K562 (cell line): ENCODE measurements at regions not wholly inside any gene's neighbourhood (a gene's known extent, or its start where the extent isn't known, plus 50 kb on each side); places are given as distances from the start of the nearest gene placed in this dataset.

Source experiments
- CEBPB ChIP-seq: fragments of 450-650 bp; IDR thresholded peaks from 2 replicates; pipeline ENCODE4 v1.6.1; 2016; ENCODE audit warnings: missing genetic modification characterization, missing compliant biosample characterization
- ETV6 ChIP-seq, 3 experiments: fragments of 150-350 bp in 1 of 3; sonication (generic) in 1 of 3; formaldehyde crosslinking in 1 of 3; IDR thresholded peaks; 2 replicates each; pipeline versions ENCODE4 v1.6.1 to v1.8.0; 2014 to 2022; ENCODE audit warnings: borderline replicate concordance in 2 of 3, low read depth in 2 of 3, antibody characterized with exemption in 1 of 3, low read length in 1 of 3, mild to moderate bottlenecking in 1 of 3, missing genetic modification reagents in 1 of 3
- HMG20B ChIP-seq: fragments of 250-450 bp; sonication (Bioruptor Pico); IDR thresholded peaks from 2 replicates; pipeline ENCODE4 v1.5.0; 2021; ENCODE audit warnings: mild to moderate bottlenecking
- MAZ ChIP-seq, 2 experiments: fragments of 450-650 bp in 1 of 2; sonication (generic) in 1 of 2; formaldehyde crosslinking; IDR thresholded peaks in 1 of 2; conservative IDR thresholded peaks in 1 of 2; 2 replicates each; pipeline versions ENCODE4 v1.4.0 to v1.5.0; 2020; ENCODE audit warnings: mild to moderate bottlenecking in 1 of 2, missing genetic modification reagents in 1 of 2
- NCOR1 ChIP-seq: fragments of 450-650 bp; IDR thresholded peaks from 2 replicates; pipeline ENCODE4 v1.6.1; 2016; ENCODE audit warnings: mild to moderate bottlenecking, moderate library complexity
- POLR2A ChIP-seq: fragments of 450-650 bp; conservative IDR thresholded peaks from 2 replicates; pipeline ENCODE4 v1.6.1; 2016
- SRF ChIP-seq, 2 experiments: fragments of 250-450, 450-650 bp in 1 of 2; sonication (Bioruptor Pico) in 1 of 2; sonication (generic) in 1 of 2; formaldehyde crosslinking; IDR thresholded peaks; 2 replicates each; pipeline versions ENCODE4 v1.5.0 to v1.5.1; 2020 to 2022; ENCODE audit warnings: mild to moderate bottlenecking in 1 of 2, missing genetic modification reagents in 1 of 2
- U2AF1 ChIP-seq: fragments of 200-400 bp; formaldehyde crosslinking; optimal IDR thresholded peaks from 2 replicates; pipeline ENCODE3; 2017; ENCODE audit warnings: mild to moderate bottlenecking, low read depth, low read length, moderate library complexity
- YY1 ChIP-seq, 3 experiments: IDR thresholded peaks; 2 replicates each; pipeline ENCODE4 v1.6.1; 2011; ENCODE audit warnings: low read length in 2 of 3, mild to moderate bottlenecking in 2 of 3, moderate library complexity in 2 of 3, borderline replicate concordance in 1 of 3, control low read depth in 1 of 3, low read depth in 1 of 3; ENCODE audit not compliant: insufficient read depth in 3 of 3, insufficient replicate concordance in 2 of 3, control insufficient read depth in 1 of 3, insufficient read length in 1 of 3; ENCODE audit errors: extremely low read depth in 1 of 3
- TF ChIP-seq, protein P1 (sequence below): sonication (generic); formaldehyde crosslinking; IDR thresholded peaks from 2 replicates; pipeline ENCODE4 v1.4.0; 2020; ENCODE audit warnings: mild to moderate bottlenecking, missing genetic modification reagents
- TF ChIP-seq, protein P2 (sequence below), 3 experiments: IDR thresholded peaks in 2 of 3; conservative IDR thresholded peaks in 1 of 3; 2 replicates each; pipeline ENCODE4 v1.5.1; 2011 to 2012; ENCODE audit warnings: low read length in 3 of 3, mild to moderate bottlenecking in 3 of 3, control low read depth in 2 of 3, improper control_type of control experiment in 1 of 3, inconsistent platforms in 1 of 3, low read depth in 1 of 3, mixed read lengths in 1 of 3, moderate library complexity in 1 of 3; ENCODE audit not compliant: insufficient read depth in 2 of 3
- TF ChIP-seq, protein P3 (sequence below): fragments of 450-650 bp; IDR thresholded peaks from 2 replicates; pipeline ENCODE4 v1.6.1; 2016
- TF ChIP-seq, protein P4 (sequence below): sonication (generic); formaldehyde crosslinking; IDR thresholded peaks from 2 replicates; pipeline ENCODE4 v1.8.1; 2023; ENCODE audit warnings: mild to moderate bottlenecking, missing genetic modification reagents, moderate library complexity
- TF ChIP-seq, protein P5 (sequence below): fragments of 450-650 bp; IDR thresholded peaks from 2 replicates; pipeline ENCODE4 v1.6.1; 2016; ENCODE audit warnings: low read depth

DNA sequence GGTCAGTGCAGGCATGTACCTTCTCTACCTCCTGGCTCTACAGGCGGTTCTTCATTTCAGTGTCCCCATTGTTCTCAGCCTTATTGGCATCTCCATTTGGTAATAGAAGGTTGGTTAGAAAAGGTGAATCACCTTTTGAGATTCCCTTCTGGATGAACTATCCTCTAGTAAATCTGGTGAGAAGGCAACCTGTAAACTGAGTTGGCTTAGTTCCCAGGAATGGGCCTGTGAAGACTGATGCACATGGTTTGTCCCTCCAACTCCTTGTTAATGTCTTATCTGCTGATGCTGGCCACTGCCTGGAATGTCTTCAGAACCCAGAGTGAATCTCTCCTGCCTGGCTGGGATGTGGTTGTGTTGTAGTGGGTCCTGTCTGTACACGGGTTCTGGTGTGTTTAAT is 143.4 kb upstream of the WDR1 start:
- no peak for TF ChIP-seq MAZ (CRISPR knock-in tag; conservative IDR thresholded peaks at IDR 0.05 in 1 of 2, IDR thresholded peaks at IDR 0.05 in 1 of 2)
- no peak for TF ChIP-seq U2AF1
- TF ChIP-seq, protein P1, sequence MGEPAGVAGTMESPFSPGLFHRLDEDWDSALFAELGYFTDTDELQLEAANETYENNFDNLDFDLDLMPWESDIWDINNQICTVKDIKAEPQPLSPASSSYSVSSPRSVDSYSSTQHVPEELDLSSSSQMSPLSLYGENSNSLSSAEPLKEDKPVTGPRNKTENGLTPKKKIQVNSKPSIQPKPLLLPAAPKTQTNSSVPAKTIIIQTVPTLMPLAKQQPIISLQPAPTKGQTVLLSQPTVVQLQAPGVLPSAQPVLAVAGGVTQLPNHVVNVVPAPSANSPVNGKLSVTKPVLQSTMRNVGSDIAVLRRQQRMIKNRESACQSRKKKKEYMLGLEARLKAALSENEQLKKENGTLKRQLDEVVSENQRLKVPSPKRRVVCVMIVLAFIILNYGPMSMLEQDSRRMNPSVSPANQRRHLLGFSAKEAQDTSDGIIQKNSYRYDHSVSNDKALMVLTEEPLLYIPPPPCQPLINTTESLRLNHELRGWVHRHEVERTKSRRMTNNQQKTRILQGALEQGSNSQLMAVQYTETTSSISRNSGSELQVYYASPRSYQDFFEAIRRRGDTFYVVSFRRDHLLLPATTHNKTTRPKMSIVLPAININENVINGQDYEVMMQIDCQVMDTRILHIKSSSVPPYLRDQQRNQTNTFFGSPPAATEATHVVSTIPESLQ (CRISPR knock-in tag) = no peak
- no peak for TF ChIP-seq ETV6 (IDR thresholded peaks at IDR 0.05; ENCODE audit: borderline replicate concordance in 1 of 2, low read depth in 2 of 2, low read length in 1 of 2)
- no peak for TF ChIP-seq ETV6 (CRISPR knock-in tag; IDR thresholded peaks at IDR 0.05; ENCODE audit: borderline replicate concordance)
- TF ChIP-seq, protein P2, sequence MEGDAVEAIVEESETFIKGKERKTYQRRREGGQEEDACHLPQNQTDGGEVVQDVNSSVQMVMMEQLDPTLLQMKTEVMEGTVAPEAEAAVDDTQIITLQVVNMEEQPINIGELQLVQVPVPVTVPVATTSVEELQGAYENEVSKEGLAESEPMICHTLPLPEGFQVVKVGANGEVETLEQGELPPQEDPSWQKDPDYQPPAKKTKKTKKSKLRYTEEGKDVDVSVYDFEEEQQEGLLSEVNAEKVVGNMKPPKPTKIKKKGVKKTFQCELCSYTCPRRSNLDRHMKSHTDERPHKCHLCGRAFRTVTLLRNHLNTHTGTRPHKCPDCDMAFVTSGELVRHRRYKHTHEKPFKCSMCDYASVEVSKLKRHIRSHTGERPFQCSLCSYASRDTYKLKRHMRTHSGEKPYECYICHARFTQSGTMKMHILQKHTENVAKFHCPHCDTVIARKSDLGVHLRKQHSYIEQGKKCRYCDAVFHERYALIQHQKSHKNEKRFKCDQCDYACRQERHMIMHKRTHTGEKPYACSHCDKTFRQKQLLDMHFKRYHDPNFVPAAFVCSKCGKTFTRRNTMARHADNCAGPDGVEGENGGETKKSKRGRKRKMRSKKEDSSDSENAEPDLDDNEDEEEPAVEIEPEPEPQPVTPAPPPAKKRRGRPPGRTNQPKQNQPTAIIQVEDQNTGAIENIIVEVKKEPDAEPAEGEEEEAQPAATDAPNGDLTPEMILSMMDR (IDR thresholded peaks at IDR 0.05 in 2 of 3, conservative IDR thresholded peaks at IDR 0.05 in 1 of 3; ENCODE audit: insufficient read depth in 2 of 3, low read depth in 1 of 3, low read length in 3 of 3) = no peak
- TF ChIP-seq, protein P3, sequence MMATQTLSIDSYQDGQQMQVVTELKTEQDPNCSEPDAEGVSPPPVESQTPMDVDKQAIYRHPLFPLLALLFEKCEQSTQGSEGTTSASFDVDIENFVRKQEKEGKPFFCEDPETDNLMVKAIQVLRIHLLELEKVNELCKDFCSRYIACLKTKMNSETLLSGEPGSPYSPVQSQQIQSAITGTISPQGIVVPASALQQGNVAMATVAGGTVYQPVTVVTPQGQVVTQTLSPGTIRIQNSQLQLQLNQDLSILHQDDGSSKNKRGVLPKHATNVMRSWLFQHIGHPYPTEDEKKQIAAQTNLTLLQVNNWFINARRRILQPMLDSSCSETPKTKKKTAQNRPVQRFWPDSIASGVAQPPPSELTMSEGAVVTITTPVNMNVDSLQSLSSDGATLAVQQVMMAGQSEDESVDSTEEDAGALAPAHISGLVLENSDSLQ = no peak
- no peak for TF ChIP-seq CEBPB
- TF ChIP-seq, protein P4, sequence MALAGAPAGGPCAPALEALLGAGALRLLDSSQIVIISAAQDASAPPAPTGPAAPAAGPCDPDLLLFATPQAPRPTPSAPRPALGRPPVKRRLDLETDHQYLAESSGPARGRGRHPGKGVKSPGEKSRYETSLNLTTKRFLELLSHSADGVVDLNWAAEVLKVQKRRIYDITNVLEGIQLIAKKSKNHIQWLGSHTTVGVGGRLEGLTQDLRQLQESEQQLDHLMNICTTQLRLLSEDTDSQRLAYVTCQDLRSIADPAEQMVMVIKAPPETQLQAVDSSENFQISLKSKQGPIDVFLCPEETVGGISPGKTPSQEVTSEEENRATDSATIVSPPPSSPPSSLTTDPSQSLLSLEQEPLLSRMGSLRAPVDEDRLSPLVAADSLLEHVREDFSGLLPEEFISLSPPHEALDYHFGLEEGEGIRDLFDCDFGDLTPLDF (CRISPR knock-in tag) = no peak
- no peak for TF ChIP-seq HMG20B (CRISPR knock-in tag)
- TF ChIP-seq POLR2A = no peak
- no peak for TF ChIP-seq SRF (CRISPR knock-in tag; IDR thresholded peaks at IDR 0.05)
- no peak for TF ChIP-seq NCOR1
- TF ChIP-seq YY1 (IDR thresholded peaks at IDR 0.05; ENCODE audit: borderline replicate concordance in 1 of 3, control insufficient read depth in 1 of 3, extremely low read depth in 1 of 3, insufficient read depth in 3 of 3, insufficient read length in 1 of 3, insufficient replicate concordance in 2 of 3, low read depth in 1 of 3, low read length in 2 of 3) = no peak
- TF ChIP-seq, protein P5, sequence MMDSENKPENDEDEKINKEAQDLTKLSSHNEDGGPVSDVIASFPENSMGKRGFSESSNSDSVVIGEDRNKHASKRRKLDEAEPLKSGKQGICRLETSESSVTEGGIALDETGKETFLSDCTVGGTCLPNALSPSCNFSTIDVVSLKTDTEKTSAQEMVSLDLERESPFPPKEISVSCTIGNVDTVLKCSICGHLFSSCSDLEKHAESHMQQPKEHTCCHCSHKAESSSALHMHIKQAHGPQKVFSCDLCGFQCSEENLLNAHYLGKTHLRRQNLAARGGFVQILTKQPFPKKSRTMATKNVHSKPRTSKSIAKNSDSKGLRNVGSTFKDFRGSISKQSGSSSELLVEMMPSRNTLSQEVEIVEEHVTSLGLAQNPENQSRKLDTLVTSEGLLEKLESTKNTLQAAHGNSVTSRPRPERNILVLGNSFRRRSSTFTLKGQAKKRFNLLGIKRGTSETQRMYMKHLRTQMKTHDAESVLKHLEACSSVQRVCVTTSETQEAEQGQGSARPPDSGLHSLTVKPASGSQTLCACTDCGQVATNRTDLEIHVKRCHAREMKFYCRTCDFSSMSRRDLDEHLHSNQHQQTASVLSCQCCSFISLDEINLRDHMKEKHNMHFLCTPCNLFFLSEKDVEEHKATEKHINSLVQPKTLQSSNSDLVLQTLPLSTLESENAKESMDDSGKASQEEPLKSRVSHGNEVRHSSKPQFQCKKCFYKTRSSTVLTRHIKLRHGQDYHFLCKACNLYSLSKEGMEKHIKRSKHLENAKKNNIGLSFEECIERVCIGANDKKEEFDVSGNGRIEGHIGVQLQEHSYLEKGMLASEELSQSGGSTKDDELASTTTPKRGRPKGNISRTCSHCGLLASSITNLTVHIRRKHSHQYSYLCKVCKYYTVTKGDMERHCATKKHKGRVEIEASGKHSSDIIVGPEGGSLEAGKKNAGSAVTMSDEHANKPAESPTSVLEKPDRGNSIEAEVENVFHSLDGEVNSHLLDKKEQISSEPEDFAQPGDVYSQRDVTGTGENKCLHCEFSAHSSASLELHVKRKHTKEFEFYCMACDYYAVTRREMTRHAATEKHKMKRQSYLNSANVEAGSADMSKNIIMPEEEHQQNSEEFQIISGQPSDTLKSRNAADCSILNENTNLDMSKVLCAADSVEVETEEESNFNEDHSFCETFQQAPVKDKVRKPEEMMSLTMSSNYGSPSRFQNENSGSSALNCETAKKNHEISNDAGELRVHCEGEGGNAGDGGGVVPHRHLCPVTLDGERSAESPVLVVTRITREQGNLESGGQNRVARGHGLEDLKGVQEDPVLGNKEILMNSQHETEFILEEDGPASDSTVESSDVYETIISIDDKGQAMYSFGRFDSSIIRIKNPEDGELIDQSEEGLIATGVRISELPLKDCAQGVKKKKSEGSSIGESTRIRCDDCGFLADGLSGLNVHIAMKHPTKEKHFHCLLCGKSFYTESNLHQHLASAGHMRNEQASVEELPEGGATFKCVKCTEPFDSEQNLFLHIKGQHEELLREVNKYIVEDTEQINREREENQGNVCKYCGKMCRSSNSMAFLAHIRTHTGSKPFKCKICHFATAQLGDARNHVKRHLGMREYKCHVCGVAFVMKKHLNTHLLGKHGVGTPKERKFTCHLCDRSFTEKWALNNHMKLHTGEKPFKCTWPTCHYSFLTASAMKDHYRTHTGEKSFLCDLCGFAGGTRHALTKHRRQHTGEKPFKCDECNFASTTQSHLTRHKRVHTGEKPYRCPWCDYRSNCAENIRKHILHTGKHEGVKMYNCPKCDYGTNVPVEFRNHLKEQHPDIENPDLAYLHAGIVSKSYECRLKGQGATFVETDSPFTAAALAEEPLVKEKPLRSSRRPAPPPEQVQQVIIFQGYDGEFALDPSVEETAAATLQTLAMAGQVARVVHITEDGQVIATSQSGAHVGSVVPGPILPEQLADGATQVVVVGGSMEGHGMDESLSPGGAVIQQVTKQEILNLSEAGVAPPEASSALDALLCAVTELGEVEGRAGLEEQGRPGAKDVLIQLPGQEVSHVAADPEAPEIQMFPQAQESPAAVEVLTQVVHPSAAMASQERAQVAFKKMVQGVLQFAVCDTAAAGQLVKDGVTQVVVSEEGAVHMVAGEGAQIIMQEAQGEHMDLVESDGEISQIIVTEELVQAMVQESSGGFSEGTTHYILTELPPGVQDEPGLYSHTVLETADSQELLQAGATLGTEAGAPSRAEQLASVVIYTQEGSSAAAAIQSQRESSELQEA = no peak
